Panc1 (cell line): ENCODE measurements at regions not wholly inside any gene's neighbourhood (a gene's known extent, or its start where the extent isn't known, plus 50 kb on each side); places are given as distances from the start of the nearest gene placed in this dataset.

Experiments used
- ATAC-seq: fragments of 200-7000 bp; cut with Tn5 transposase; 2 replicates; pipeline ENCODE4 v1.9.1; 2020; ENCODE audit warnings: mild to moderate bottlenecking, moderate library complexity
- BruUV-seq: library from RNA; stranded (reverse); fragments of 400-500 nt; replicated peaks from 2 replicates; lab custom pipeline; 2021; lab: Mats Ljungman, UMichigan
- CTCF ChIA-PET: fragments of 300-600 bp; sonication (Branson Sonifier 250); formaldehyde crosslinking; loops from one replicate; lab custom pipeline; 2022; ENCODE audit warnings: antibody characterized with exemption; lab: Charles Lee
- POLR2A ChIA-PET: fragments of 300-600 bp; sonication (Branson Sonifier 250); formaldehyde crosslinking; loops from one replicate; lab custom pipeline; 2022; ENCODE audit warnings: antibody characterized with exemption; lab: Charles Lee
- DNase-seq: peaks from one replicate; pipeline ENCODE4 v3.0.0-alpha.2; 2010; ENCODE audit warnings: low read depth, low spot score
- H3K27ac ChIP-seq: 2 replicates; pipeline ENCODE4 v1.5.1; 2011; ENCODE audit warnings: mild to moderate bottlenecking, low read length, inconsistent platforms
- H3K27me3 ChIP-seq: fragments of 200-500 bp; sonication (Bioruptor generic); 2 replicates; pipeline ENCODE4 v1.6.0; 2014; ENCODE audit warnings: low read length, inconsistent platforms; ENCODE audit not compliant: control insufficient read depth, insufficient read depth
- H3K36me3 ChIP-seq: fragments of 200-500 bp; sonication (Bioruptor generic); 2 replicates; pipeline ENCODE4 v1.5.1; 2014; ENCODE audit warnings: inconsistent platforms, mild to moderate bottlenecking, low read length, moderate library complexity; ENCODE audit not compliant: control insufficient read depth, insufficient read depth
- H3K4me1 ChIP-seq: 2 replicates; pipeline ENCODE4 v1.5.1; 2011; ENCODE audit warnings: inconsistent platforms, mild to moderate bottlenecking, low read length, moderate library complexity; ENCODE audit not compliant: control insufficient read depth, insufficient read depth
- H3K4me3 ChIP-seq, 2 experiments: 2 replicates each; pipeline ENCODE4 v1.5.1; 2011 to 2012; ENCODE audit warnings: low read depth in 2 of 2, low read length in 2 of 2, mild to moderate bottlenecking in 2 of 2, inconsistent platforms in 1 of 2, moderate library complexity in 1 of 2
- H3K9me3 ChIP-seq: fragments of 200-500 bp; sonication (Bioruptor generic); 2 replicates; pipeline ENCODE4 v1.5.1; 2014; ENCODE audit warnings: low read depth, mild to moderate bottlenecking, inconsistent platforms, low read length, moderate library complexity; ENCODE audit not compliant: control insufficient read depth, insufficient read depth
- POLR2AphosphoS5 ChIP-seq: IDR thresholded peaks from 2 replicates; pipeline ENCODE4 v1.6.1; 2012; ENCODE audit warnings: mild to moderate bottlenecking, low read depth, low read length, moderate library complexity
- SIN3A ChIP-seq: IDR thresholded peaks from 2 replicates; pipeline ENCODE4 v1.6.1; 2012; ENCODE audit warnings: low read depth, mild to moderate bottlenecking, low read length, moderate library complexity, borderline replicate concordance; ENCODE audit not compliant: insufficient read depth
- TCF7L2 ChIP-seq: IDR thresholded peaks from 2 replicates; pipeline ENCODE4 v1.6.1; 2011; ENCODE audit warnings: mild to moderate bottlenecking, low read depth, low read length, inconsistent platforms
- in situ Hi-C: cut with HindIII; loops from 2 replicates; pipeline ENCODE4 v1.10.0; 2016; ENCODE audit warnings: low sequenced_read_pairs, low pct_unique_long_range_greater_than_20kb
- intact Hi-C: fragments of 100-400 bp; cut with micrococcal nuclease; formaldehyde crosslinking; loops from one replicate; pipeline ENCODE4 v1.10.0; 2022; ENCODE audit not compliant: unreplicated experiment
- TF ChIP-seq, protein P1 (sequence below): fragments of 450-650 bp; IDR thresholded peaks from 2 replicates; pipeline ENCODE4 v1.5.1; 2017; ENCODE audit warnings: mild to moderate bottlenecking
- TF ChIP-seq, protein P2 (sequence below), 2 experiments: IDR thresholded peaks; 2 replicates each; pipeline ENCODE4 v1.6.1; 2011 to 2012; ENCODE audit warnings: low read depth in 2 of 2, control low read depth in 1 of 2, low read length in 1 of 2, mild to moderate bottlenecking in 1 of 2, moderate library complexity in 1 of 2; ENCODE audit not compliant: insufficient read depth in 1 of 2

DNA sequence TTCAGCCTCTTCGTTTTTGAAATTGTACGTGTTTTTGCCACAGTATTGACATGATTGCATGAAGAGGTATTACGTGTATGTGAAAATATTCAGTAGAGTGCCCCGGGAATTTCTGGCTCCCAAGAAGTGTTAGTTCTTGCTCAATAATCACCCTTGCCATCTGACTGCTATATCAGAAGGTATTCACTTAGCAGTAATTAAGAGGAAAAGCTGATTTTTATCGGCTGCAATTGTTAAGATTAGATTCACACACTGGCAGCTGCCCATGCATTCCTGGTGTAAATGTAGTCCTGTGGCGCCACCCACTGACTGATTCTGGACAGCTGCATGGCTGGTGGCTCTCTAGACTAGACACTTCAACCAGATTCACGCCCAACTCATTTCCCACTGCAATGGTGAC lies 440.1 kb upstream of the ADAMTS16 start:
- POLR2A ChIA-PET = no interaction called here
- in situ Hi-C loops = no loop called here
- peak; percentile 12 for DNase-seq
- H3K9me3 ChIP-seq = no peaks in the 10 kb centered on the region
- BruUV-seq = no TSS peak
- intact Hi-C loops = no loop called here
- H3K4me1 ChIP-seq = no peaks in the 10 kb centered on the region
- TF ChIP-seq, protein P1, sequence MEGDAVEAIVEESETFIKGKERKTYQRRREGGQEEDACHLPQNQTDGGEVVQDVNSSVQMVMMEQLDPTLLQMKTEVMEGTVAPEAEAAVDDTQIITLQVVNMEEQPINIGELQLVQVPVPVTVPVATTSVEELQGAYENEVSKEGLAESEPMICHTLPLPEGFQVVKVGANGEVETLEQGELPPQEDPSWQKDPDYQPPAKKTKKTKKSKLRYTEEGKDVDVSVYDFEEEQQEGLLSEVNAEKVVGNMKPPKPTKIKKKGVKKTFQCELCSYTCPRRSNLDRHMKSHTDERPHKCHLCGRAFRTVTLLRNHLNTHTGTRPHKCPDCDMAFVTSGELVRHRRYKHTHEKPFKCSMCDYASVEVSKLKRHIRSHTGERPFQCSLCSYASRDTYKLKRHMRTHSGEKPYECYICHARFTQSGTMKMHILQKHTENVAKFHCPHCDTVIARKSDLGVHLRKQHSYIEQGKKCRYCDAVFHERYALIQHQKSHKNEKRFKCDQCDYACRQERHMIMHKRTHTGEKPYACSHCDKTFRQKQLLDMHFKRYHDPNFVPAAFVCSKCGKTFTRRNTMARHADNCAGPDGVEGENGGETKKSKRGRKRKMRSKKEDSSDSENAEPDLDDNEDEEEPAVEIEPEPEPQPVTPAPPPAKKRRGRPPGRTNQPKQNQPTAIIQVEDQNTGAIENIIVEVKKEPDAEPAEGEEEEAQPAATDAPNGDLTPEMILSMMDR = peak; percentile 69
- TF ChIP-seq, protein P2, sequence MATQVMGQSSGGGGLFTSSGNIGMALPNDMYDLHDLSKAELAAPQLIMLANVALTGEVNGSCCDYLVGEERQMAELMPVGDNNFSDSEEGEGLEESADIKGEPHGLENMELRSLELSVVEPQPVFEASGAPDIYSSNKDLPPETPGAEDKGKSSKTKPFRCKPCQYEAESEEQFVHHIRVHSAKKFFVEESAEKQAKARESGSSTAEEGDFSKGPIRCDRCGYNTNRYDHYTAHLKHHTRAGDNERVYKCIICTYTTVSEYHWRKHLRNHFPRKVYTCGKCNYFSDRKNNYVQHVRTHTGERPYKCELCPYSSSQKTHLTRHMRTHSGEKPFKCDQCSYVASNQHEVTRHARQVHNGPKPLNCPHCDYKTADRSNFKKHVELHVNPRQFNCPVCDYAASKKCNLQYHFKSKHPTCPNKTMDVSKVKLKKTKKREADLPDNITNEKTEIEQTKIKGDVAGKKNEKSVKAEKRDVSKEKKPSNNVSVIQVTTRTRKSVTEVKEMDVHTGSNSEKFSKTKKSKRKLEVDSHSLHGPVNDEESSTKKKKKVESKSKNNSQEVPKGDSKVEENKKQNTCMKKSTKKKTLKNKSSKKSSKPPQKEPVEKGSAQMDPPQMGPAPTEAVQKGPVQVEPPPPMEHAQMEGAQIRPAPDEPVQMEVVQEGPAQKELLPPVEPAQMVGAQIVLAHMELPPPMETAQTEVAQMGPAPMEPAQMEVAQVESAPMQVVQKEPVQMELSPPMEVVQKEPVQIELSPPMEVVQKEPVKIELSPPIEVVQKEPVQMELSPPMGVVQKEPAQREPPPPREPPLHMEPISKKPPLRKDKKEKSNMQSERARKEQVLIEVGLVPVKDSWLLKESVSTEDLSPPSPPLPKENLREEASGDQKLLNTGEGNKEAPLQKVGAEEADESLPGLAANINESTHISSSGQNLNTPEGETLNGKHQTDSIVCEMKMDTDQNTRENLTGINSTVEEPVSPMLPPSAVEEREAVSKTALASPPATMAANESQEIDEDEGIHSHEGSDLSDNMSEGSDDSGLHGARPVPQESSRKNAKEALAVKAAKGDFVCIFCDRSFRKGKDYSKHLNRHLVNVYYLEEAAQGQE (IDR thresholded peaks at IDR 0.05; ENCODE audit: insufficient read depth in 1 of 2, low read depth in 2 of 2, low read length in 1 of 2) = no peak
- H3K36me3 ChIP-seq = no peaks in the 10 kb centered on the region
- peak; percentile 83 for ATAC-seq
- H3K4me3 ChIP-seq = no peak overlapping the region
- CTCF ChIA-PET = no interaction called here
- H3K27ac ChIP-seq = no peak overlapping the region
- no peaks in the 10 kb centered on the region; the same call in 1 of the 2 replicates for H3K27me3 ChIP-seq

DNA sequence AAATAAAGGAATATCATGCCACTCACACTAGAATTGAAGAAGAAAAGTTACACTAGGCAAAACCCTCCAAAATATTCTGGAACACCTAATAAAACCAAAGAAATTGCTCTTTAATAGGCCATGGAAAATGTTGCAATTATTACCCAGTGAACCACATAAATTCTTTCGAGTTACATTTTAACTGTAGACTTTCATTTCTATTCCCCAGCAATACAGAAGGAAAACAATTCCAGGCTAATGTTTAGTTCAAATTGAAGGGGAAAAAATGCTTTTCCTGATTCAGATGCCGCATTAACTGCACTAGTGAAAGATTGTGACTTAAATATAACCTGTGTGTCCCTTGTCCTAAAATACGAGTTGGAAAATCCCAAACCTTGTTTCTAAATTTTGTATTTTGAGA lies 439.3 kb upstream of the ADAMTS16 start:
- Histone ChIP-seq H3K27me3 (no peaks in the 10 kb centered on the region; the same call in 1 of the 2 replicates), H3K27ac (no peak overlapping the region), H3K9me3 (no peaks in the 10 kb centered on the region), H3K36me3 (no peaks in the 10 kb centered on the region), H3K4me3 (no peak overlapping the region), H3K4me1 (no peaks in the 10 kb centered on the region)
- DNase-seq (no peak), ATAC-seq (no peak)
- no TSS peak for BruUV-seq
- intact Hi-C loops (no loop called here), in situ Hi-C loops (no loop called here)
- TF ChIP-seq, protein P1 = no peak
- TF ChIP-seq POLR2AphosphoS5 = no peak
- TF ChIP-seq, protein P2 (IDR thresholded peaks at IDR 0.05; ENCODE audit: insufficient read depth in 1 of 2, low read depth in 2 of 2, low read length in 1 of 2) = no peak
- TF ChIP-seq TCF7L2 = no peak
- no peak for TF ChIP-seq SIN3A
- POLR2A ChIA-PET = no interaction called here
- CTCF ChIA-PET = no interaction called here
